Astrocyte (in vitro differentiated cells and primary cell): ENCODE measurements at regions not wholly inside any gene's neighbourhood (a gene's known extent, or its start where the extent isn't known, plus 50 kb on each side); places are given as distances from the start of the nearest gene placed in this dataset.

Experiments used
- CTCF ChIP-seq: IDR thresholded peaks from 2 replicates; pipeline ENCODE4 v1.5.1; 2011; ENCODE audit warnings: low read depth, mild to moderate bottlenecking, inconsistent platforms, low read length, moderate library complexity; ENCODE audit not compliant: insufficient read depth
- EZH2 ChIP-seq: IDR thresholded peaks from 2 replicates; pipeline ENCODE4 v1.6.1; 2012; ENCODE audit warnings: mild to moderate bottlenecking, low read length, inconsistent platforms; ENCODE audit not compliant: insufficient read depth

GRCh38 chr17:49901460-49902331, 53.8 kb upstream of the TAC4 start:
- TF ChIP-seq EZH2 = no peak
- TF ChIP-seq CTCF = no peak
